HepG2 (cell line): ENCODE measurements at regions not wholly inside any gene's neighbourhood (a gene's known extent, or its start where the extent isn't known, plus 50 kb on each side); places are given as distances from the start of the nearest gene placed in this dataset.

Source experiments
- CERS6 ChIP-seq: sonication (generic); formaldehyde crosslinking; IDR thresholded peaks from 2 replicates; pipeline ENCODE4 v1.5.0; 2020; ENCODE audit warnings: missing genetic modification reagents
- CTCF ChIP-seq: sonication (generic); formaldehyde crosslinking; IDR thresholded peaks from 2 replicates; pipeline ENCODE4 v1.5.0; 2020; ENCODE audit warnings: mild to moderate bottlenecking, missing genetic modification reagents, moderate library complexity
- DPF2 ChIP-seq: sonication (generic); formaldehyde crosslinking; IDR thresholded peaks from 2 replicates; pipeline ENCODE4 v1.4.0; 2020; ENCODE audit warnings: mild to moderate bottlenecking, low read depth, missing genetic modification reagents, borderline replicate concordance
- ELF3 ChIP-seq: IDR thresholded peaks from 2 replicates; pipeline ENCODE4 v1.6.1; 2016; ENCODE audit warnings: missing genetic modification reagents, missing compliant biosample characterization
- GATA4 ChIP-seq: sonication (generic); IDR thresholded peaks from 2 replicates; pipeline ENCODE4 v1.6.1; 2016; ENCODE audit warnings: antibody characterized with exemption, low read depth, borderline replicate concordance
- GFI1 ChIP-seq: sonication (generic); formaldehyde crosslinking; IDR thresholded peaks from 2 replicates; pipeline ENCODE4 v1.5.0; 2020; ENCODE audit warnings: missing genetic modification reagents, mild to moderate bottlenecking, borderline replicate concordance
- KAT7 ChIP-seq: IDR thresholded peaks from 2 replicates; pipeline ENCODE4 v1.6.1; 2018; ENCODE audit warnings: borderline replicate concordance, missing compliant biosample characterization
- KAT8 ChIP-seq: IDR thresholded peaks from 2 replicates; pipeline ENCODE4 v1.6.1; 2016; ENCODE audit warnings: missing genetic modification reagents, missing compliant biosample characterization
- MTA3 ChIP-seq: sonication (generic); formaldehyde crosslinking; IDR thresholded peaks from 2 replicates; pipeline ENCODE4 v1.4.0; 2020; ENCODE audit warnings: missing genetic modification reagents
- RBM39 ChIP-seq: fragments of 200-400 bp; formaldehyde crosslinking; IDR thresholded peaks from one replicate; pipeline ENCODE4 v1.6.1; 2018; ENCODE audit warnings: antibody characterized with exemption, mild to moderate bottlenecking, low read depth, low read length; ENCODE audit not compliant: poor library complexity, severe bottlenecking
- REST ChIP-seq, 2 experiments: IDR thresholded peaks; 2 replicates each; pipeline ENCODE4 v1.6.1; 2011 to 2012; ENCODE audit warnings: low read length in 2 of 2, borderline replicate concordance in 1 of 2, low read depth in 1 of 2, mild to moderate bottlenecking in 1 of 2, moderate library complexity in 1 of 2
- RNF2 ChIP-seq: fragments of 450-650 bp; conservative IDR thresholded peaks from 2 replicates; pipeline ENCODE4 v1.6.1; 2016; ENCODE audit warnings: low read depth
- SRY ChIP-seq: sonication (generic); formaldehyde crosslinking; IDR thresholded peaks from 2 replicates; pipeline ENCODE4 v1.8.0; 2022; ENCODE audit warnings: mild to moderate bottlenecking, missing genetic modification reagents
- TEAD3 ChIP-seq: optimal IDR thresholded peaks from 2 replicates; pipeline ENCODE3; 2016; ENCODE audit warnings: borderline replicate concordance
- THAP7 ChIP-seq: sonication (generic); formaldehyde crosslinking; IDR thresholded peaks from 2 replicates; pipeline ENCODE4 v1.8.1; 2023; ENCODE audit warnings: mild to moderate bottlenecking, missing genetic modification reagents
- ZBTB25 ChIP-seq: IDR thresholded peaks from 2 replicates; pipeline ENCODE4 v1.6.1; 2018; ENCODE audit warnings: missing genetic modification reagents
- ZFY ChIP-seq: sonication (generic); formaldehyde crosslinking; IDR thresholded peaks from 2 replicates; pipeline ENCODE4 v1.4.0; 2020; ENCODE audit warnings: missing genetic modification reagents
- ZNF136 ChIP-seq: sonication (generic); formaldehyde crosslinking; IDR thresholded peaks from 2 replicates; pipeline ENCODE4 v1.8.1; 2022; ENCODE audit warnings: low read depth, mild to moderate bottlenecking, moderate library complexity, missing genetic modification reagents
- ZNF790 ChIP-seq: sonication (generic); formaldehyde crosslinking; IDR thresholded peaks from 2 replicates; pipeline ENCODE4 v1.8.0; 2022; ENCODE audit warnings: missing genetic modification reagents, mild to moderate bottlenecking, borderline replicate concordance
- ZNF792 ChIP-seq: IDR thresholded peaks from 2 replicates; pipeline ENCODE4 v1.6.1; 2016

GRCh38 chr12:115451151-115451779, 767.3 kb upstream of the TBX3 start (continued):
- TF ChIP-seq KAT8 (CRISPR knock-in tag): no peak
- TF ChIP-seq MTA3: no peak
- TF ChIP-seq GATA4: no peak
- 0 out of 2 replicates have a peak, but pooled peaks have one; percentile 29 for TF ChIP-seq THAP7 (CRISPR knock-in tag)
- no peak for TF ChIP-seq ZNF792 (CRISPR knock-in tag)
- no peak for TF ChIP-seq CTCF
- TF ChIP-seq RNF2: no peak
- no peak for TF ChIP-seq ELF3 (CRISPR knock-in tag)
- TF ChIP-seq ZNF136 (CRISPR knock-in tag): no peak
- TF ChIP-seq ZNF790 (CRISPR knock-in tag): no peak
- TF ChIP-seq CERS6 (CRISPR knock-in tag): no peak
- no peak for TF ChIP-seq RBM39
- no peak for TF ChIP-seq REST (IDR thresholded peaks at IDR 0.05; ENCODE audit: borderline replicate concordance in 1 of 2, low read depth in 1 of 2, low read length in 2 of 2)
- TF ChIP-seq DPF2 (CRISPR knock-in tag): peak; percentile 28; the same call in 1 of the 2 replicates
- no peak for TF ChIP-seq GFI1 (CRISPR knock-in tag)
- TF ChIP-seq ZBTB25 (CRISPR knock-in tag): no peak
- 0 out of 2 replicates have a peak, but pooled peaks have one; percentile 14 for TF ChIP-seq KAT7 (CRISPR knock-in tag)
- TF ChIP-seq ZFY (CRISPR knock-in tag): no peak
- TF ChIP-seq TEAD3 (CRISPR knock-in tag): no peak
- TF ChIP-seq SRY: no peak
